Stimulated activated CD8-positive, alpha-beta memory T cell treated with anti-CD3 and anti-CD28 coated beads, Interleukin-12 subunit alpha, Interleukin-12 subunit beta, amount 100 ng/mL, for 24 hours (primary cell): ENCODE measurements at regions not wholly inside any gene's neighbourhood (a gene's known extent, or its start where the extent isn't known, plus 50 kb on each side); places are given as distances from the start of the nearest gene placed in this dataset.
"Not testable (repeated sequence)": the region's sequence is repeated elsewhere in the genome, so short reads cannot be mapped to it uniquely, and the experiment has no call there.

ENCODE experiments used
- DNase-seq: peaks from one replicate; pipeline ENCODE4 v3.0.0-alpha.2; 2020; ENCODE audit errors: extremely low read depth

GRCh38 chr15:63434576-63435186 is 53.0 kb upstream of the CA12 start:
- DNase-seq = no peak

- no peak for DNase-seq
These were observed 53.7 kb upstream of the CA12 start for GRCh38 chr15:63435204-63435820.

GRCh38 chr15:63436341-63436740 is 54.7 kb upstream of the CA12 start:
- no peak for DNase-seq

- DNase-seq = peak; percentile 20
These were observed 55.3 kb upstream of the CA12 start for GRCh38 chr15:63436872-63437375.

- no peak for DNase-seq
These were observed 58.1 kb upstream of the CA12 start for GRCh38 chr15:63439536-63440264.

- DNase-seq = no peak
These were observed 58.6 kb upstream of the CA12 start for GRCh38 chr15:63440265-63440648.

- no peak for DNase-seq
These were observed 59.1 kb upstream of the CA12 start for GRCh38 chr15:63440756-63441155.

GRCh38 chr15:63441266-63441665 is 59.6 kb upstream of the CA12 start:
- no peak for DNase-seq

GRCh38 chr15:63442080-63442479 is 60.4 kb upstream of the CA12 start:
- no peak for DNase-seq

GRCh38 chr15:63444611-63445010 is 59.8 kb upstream of the USP3 start:
- DNase-seq = no peak

- no peak for DNase-seq
These were observed 58.1 kb upstream of the USP3 start for GRCh38 chr15:63446255-63446654.

GRCh38 chr15:63447017-63447676 is 57.2 kb upstream of the USP3 start:
- DNase-seq = no peak

GRCh38 chr15:63448266-63448665 is 56.1 kb upstream of the USP3 start:
- DNase-seq = no peak

GRCh38 chr15:63448872-63449555 is 55.4 kb upstream of the USP3 start:
- DNase-seq = not testable (repeated sequence)

- DNase-seq = no peak
These were observed 54.7 kb upstream of the USP3 start for GRCh38 chr15:63449731-63450130.

GRCh38 chr15:63450884-63451225 is 53.5 kb upstream of the USP3 start:
- DNase-seq = no peak

- DNase-seq = no peak
These were observed 52.6 kb upstream of the USP3 start for GRCh38 chr15:63451671-63452315.

GRCh38 chr15:63452552-63453136 is 51.7 kb upstream of the USP3 start:
- no peak for DNase-seq

- DNase-seq = no peak
These were observed 51.0 kb upstream of the USP3 start for GRCh38 chr15:63453186-63453905.

- DNase-seq = no peak
These were observed 49.7 kb upstream of the USP3 start for GRCh38 chr15:63454503-63455211.
